GM18505 (cell line): ENCODE measurements at regions not wholly inside any gene's neighbourhood (a gene's known extent, or its start where the extent isn't known, plus 50 kb on each side); places are given as distances from the start of the nearest gene placed in this dataset.
"Not testable (repeated sequence)": the region's sequence is repeated elsewhere in the genome, so short reads cannot be mapped to it uniquely, and the experiment has no call there.

Experiments
- ATAC-seq: cut with Tn5 transposase; IDR thresholded peaks from one replicate; pipeline ENCODE4 v1.9.1; 2021; ENCODE audit not compliant: unreplicated experiment
- POLR2A ChIP-seq: IDR thresholded peaks from 4 replicates; pipeline ENCODE4 v1.6.1; 2011; ENCODE audit warnings: borderline replicate concordance; ENCODE audit not compliant: insufficient read depth, insufficient read length; ENCODE audit errors: extremely low read depth

GRCh38 chr11:67795746-67796145 is 121.3 kb upstream of the ALDH3B2 start:
- TF ChIP-seq POLR2A, result no peak
- ATAC-seq, result no peak

DNA sequence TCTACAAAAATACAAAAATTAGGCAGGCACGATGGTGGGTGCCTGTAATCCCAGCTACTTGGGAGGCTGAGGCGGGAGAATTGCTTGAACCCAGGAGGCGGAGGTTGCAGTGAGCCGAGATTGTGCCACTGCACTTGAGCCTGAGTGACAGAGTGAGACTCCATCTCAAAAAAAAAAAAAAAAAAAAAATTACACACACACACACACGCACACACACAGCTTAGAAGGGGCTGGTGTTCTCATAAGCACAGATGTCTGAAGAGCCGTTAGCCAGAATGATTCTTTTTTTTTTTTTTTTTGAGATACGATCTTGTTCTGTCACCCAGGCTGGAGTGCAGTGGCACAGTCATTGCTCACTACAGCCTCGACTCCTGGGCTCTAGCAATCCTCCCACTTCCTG is 119.3 kb upstream of the ALDH3B2 start:
- not testable (repeated sequence) for ATAC-seq

GRCh38 chr11:67792273-67792990 is 118.0 kb upstream of the ALDH3B2 start:
- ATAC-seq, result not testable (repeated sequence)

- not testable (repeated sequence) for ATAC-seq
Measured at GRCh38 chr11:67791598-67792170, 117.3 kb upstream of the ALDH3B2 start.

DNA sequence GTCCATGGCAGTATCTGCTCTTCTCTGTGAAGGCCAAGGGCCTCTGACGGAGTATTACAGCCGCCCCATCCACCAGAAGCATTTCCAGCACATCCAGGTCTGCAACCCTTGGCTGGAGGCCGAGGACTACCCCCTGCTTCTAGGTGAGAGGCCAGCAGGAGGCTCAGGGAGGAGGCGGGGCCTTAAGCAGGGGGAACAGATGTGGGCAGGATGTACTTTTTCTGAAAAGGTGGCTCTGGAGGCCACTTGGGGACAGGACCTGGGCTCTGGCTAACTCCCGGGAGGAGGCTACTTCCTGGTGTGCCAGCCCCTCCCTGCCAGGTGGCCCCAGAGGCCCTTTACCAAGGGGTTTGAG is 113.9 kb upstream of the ALDH3B2 start:
- ATAC-seq, result not testable (repeated sequence)

DNA sequence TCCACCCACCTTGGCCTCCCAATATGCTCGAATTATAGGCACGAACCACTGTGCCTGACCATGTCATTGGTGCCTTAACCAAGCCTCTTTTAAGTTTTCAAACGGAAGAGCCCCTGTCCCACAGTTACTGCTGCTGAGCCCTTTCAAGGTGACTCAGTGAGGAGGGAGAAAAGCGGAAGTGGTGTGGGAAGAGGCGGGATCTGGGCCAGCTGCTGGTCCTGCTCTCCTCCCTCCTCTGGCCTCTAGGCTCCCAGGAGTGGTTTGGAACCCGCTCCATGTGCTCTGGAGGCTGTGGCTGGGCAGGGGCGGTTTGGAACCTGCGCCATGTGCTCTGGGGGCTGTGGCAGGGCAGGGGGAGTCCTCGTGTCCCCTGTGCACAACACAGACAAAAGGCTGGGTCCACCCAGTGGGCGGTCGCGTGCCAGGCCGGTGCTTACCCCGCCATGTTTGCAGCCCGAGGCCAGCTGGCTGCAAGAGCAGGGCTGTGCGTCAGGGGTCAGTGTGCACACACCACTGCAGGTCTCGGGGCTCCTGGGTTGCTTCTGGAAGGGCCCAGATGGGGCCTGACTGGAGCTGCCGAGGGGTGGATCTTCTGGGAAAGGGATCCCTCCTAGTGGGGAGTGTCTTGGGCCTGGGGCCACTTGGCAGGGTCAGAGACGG is 113.4 kb upstream of the ALDH3B2 start:
- not testable (repeated sequence) for ATAC-seq

DNA sequence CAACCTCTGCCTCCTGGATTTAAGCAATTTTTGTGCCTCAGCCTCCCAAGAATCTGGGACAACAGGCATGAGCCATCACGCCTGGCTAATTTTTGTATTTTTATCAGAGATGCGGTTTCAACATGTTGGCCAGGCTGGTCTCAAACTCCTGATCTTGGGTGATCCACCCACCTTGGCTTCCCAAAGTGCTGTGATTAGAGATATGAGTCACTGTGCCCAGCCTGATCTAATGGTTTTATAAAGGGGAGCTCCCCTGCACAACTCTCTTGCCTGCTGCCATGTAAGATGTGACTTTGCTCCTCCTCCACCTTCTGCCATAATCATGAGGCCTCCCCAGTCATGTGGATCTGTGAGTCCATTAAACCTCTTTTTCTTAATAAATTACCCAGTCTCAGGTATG is 107.5 kb upstream of the ALDH3B2 start:
- not testable (repeated sequence) for ATAC-seq

GRCh38 chr11:67781506-67781905 is 107.1 kb upstream of the ALDH3B2 start:
- ATAC-seq, result not testable (repeated sequence)

DNA sequence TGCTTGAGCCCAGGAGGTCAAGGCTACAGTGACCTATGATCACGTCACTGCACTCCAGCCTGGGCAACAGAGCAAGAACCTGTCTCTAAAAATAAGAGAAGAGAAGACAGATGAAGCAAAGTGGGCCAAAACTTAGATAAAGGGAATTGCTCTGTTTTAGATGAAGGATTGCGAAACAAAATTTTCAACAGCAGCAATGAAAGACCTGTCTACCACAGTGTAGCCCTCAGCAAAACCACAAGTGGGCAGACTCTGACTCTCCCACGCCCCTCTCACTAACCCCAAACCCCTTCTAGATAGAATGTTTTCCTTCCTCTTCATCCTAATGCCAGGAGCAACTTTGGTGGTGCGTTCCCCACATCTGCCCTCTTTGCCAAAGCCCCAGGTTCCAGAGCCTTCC is 105.6 kb upstream of the ALDH3B2 start:
- no peak for TF ChIP-seq POLR2A
- no peak for ATAC-seq

DNA sequence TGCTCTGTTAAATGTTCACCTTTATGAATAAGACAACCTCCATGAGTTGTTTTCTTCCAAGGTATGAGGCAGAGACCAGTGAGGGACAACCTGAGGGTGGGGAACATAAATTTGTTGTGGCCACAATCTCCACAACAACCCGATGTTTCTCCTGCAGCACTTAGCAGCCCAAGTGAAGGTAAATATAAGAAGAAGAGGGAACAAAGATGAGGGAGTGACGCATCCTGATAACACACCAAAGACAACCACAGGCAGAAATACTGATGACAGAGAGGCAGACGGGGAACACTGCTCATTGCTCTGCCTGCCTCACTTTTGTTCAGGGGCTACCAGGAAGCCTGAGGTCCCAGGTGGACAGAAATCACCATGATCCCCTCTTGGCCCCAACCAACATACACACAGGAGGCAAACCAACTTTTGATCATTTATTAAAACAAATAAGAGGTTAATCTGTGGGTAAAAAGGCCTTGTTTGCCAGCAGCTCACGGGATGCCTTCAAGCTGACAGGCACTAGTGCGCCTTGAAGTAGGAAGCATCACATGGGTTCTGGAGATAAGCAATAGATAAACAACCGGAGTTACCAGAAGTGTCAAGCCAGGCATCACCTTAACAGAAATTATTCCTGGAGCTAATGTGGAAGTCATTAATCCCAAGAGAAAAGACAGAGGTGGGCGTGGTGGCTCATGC is 104.9 kb upstream of the ALDH3B2 start:
- not testable (repeated sequence) for ATAC-seq

- ATAC-seq, result no peak
- no peak for TF ChIP-seq POLR2A
Measured at GRCh38 chr11:67776852-67777520, 102.6 kb upstream of the ALDH3B2 start.

- not testable (repeated sequence) for ATAC-seq
Measured at GRCh38 chr11:67774175-67774574, 99.8 kb upstream of the ALDH3B2 start.

DNA sequence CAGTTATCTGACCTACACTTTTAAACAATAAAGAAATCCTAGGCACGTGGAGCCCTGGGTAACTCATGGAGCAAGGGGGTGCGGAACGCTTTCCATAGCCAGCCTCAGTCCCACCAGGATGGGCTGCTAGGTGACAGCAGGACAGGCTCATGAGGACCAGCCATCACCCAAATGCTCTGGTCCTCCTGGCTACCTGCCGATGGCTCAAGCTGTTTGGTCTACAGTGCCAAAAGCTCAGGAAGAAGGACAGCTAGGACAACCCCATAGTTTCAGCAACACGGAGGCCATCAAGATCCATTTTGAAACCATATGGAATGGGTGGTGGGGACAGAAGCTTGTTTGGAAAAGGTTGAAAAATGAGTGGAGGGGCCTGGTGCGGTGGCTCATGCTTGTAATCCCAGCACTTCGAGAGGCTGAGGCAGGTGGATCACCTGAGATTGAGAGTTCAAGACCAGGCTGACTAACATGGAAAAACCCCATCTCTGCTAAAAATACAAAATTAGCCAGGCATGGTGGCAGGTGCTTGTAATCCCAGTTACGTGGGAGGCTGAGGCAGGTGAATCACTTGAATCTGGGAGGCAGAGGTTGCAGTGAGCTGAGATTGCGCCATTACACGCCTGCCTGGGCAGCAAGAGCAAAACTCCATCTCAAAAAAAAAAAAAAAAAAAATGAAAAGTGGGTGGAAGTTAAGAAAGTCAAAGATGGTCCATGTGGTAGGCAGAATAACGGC is 93.7 kb upstream of the ALDH3B2 start:
- ATAC-seq, result not testable (repeated sequence)

GRCh38 chr11:67761211-67761610 is 86.8 kb upstream of the ALDH3B2 start:
- not testable (repeated sequence) for ATAC-seq

DNA sequence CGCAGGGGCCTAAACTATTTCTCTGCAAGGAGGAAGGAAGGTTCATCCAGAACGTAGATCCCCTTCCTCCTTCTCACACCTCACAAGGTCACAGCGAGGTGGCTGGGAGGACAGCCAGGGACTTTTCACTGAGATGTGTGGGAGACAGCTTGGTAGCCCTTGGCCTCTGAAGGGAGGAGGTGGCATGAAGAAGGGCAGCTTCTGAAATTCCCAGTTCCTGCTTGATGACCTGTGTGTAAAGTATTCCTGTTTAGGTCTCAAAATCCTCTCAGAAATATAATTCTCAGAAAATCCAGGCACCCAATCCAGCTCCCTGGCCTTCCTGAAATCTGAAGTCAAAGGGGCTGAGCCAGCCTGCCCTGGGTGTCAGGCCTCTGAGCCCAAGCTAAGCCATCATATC is 84.9 kb upstream of the ALDH3B2 start:
- not testable (repeated sequence) for ATAC-seq

- not testable (repeated sequence) for ATAC-seq
Measured at GRCh38 chr11:67758467-67758866, 84.0 kb upstream of the ALDH3B2 start.

- ATAC-seq, result not testable (repeated sequence)
Measured at GRCh38 chr11:67758009-67758408, 83.6 kb upstream of the ALDH3B2 start.

GRCh38 chr11:67753820-67754219 is 79.4 kb upstream of the ALDH3B2 start:
- not testable (repeated sequence) for ATAC-seq
